Hematopoietic multipotent progenitor cell treated with erythropoietin and hydrocortisone succinate and interleukin-3 and kit ligand, for 8 days (in vitro differentiated cells): ENCODE measurements at regions not wholly inside any gene's neighbourhood (a gene's known extent, or its start where the extent isn't known, plus 50 kb on each side); places are given as distances from the start of the nearest gene placed in this dataset.
"Not testable (repeated sequence)": the region's sequence is repeated elsewhere in the genome, so short reads cannot be mapped to it uniquely, and the experiment has no call there.

Experiments used
- DNase-seq: peaks from one replicate; pipeline ENCODE4 v3.0.0-alpha.2; 2015

DNA sequence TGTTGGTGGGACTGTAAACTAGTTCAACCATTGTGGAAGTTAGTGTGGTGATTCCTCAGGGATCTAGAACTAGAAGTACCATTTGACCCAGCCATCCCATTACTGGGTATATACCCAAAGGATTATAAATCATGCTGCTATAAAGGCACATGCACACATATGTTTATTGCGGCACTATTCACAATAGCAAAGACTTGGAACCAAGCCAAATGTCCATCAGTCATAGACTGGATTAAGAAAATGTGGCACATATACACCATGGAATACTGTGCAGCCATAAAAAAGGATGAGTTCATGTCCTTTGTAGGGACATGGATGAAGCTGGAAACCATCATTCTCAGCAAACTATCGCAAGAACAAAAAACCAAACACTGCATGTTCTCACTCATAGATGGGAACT, 334.5 kb upstream of the SPRY2 start:
- not testable (repeated sequence) for DNase-seq

DNA sequence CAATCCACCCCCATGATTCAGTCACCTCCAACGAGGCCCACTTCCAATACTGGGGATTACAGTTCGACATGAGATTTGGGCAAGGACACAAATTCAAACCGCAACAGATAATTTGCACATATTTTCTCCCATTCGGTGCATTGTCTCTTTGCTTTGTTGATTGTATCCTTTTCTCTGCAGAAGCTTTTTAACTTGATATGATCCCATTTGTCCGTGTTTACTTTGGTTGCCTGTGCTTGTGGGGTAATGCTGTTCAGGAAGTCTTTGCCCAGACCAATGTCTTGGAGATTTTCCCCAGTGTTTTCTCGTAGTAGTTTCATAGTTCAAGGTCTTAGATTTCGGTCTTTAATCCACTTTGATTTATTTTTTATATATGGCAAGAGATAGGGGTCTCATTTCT, 330.8 kb upstream of the SPRY2 start:
- DNase-seq, result no peak

DNA sequence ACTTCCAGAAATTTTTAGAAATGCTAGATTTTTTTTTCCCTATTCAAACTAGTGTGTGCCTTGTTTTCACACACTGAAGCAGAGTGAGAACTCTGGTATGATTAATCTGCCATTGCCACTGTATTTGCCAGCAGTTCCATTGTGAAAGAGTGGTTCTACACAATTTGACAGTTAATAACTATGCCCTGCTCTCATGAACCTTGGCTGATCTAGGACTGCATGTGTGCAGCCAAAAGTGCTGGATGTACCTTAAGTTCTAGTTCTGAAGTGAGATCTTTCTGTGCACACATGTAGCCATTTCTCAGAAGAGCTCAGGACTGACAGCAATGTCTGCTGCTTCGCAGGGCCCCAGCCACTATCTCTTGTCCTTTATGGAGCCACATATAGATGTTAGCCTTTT, 328.2 kb upstream of the SPRY2 start:
- DNase-seq, result no peak

- no peak for DNase-seq
Observed at GRCh38 chr13:80668452-80668851, 327.5 kb upstream of the SPRY2 start.

DNA sequence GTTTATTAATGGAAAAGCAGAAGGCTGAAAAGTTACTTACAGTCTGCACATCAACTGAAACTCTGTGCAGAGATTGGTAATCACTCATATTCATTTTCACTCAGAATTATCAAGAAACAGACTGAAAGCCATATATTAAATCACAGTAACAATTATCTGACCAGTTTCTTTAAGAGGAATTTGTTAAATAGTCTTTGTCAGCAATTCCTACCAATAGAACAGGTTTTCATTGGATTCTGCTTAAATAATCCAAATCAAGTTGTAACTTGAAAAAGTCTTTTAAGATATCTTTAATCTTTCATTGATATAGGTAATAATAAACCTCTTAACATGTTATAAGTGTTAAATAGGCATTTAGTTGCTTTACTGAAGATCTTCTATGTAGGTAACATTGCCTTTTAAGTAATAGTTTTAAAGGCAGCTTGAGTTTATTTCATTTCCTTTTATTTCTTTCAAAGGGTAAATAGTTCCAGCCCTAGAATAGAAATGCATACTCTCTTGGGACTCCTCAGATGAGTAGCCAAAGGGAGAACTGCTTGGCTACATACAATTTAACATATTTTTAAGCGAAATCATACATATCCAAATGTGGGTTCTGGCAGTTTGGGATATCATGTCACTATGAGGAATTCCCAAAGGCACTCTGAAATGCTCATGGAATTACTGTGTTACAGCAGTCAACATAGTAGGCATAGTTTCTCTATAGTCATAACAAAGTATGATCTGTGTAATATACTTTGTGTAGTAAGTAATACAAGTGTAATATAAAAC, 326.0 kb upstream of the SPRY2 start:
- no peak for DNase-seq

DNA sequence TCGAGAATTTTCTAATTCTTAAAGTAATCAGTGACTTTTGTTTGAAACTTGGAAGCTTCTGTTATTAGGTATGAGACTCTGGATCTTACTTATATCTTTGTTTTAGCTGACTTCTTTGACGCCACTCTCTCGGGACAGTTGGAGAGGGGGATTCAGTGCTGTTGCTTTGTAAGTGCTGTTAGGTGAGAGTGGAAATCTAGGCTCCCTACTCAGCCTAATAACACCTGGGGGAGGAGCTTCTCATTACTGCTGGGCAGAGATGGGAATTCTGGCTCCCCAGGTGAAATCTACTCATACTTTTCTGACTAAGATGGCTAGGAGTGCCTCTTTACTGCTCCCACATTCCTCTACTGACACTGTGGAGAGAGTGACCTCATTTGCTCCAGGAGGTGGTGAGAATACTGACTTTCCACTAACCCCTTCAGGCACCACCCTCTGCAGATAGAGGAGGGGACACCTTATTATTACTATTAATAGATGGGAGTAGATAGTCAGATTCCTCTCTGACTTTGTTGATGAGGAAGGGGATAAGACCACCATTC, 324.9 kb upstream of the SPRY2 start:
- DNase-seq, result no peak

- DNase-seq, result peak; percentile 6
Observed at GRCh38 chr13:80664950-80665349, 324.0 kb upstream of the SPRY2 start.

DNA sequence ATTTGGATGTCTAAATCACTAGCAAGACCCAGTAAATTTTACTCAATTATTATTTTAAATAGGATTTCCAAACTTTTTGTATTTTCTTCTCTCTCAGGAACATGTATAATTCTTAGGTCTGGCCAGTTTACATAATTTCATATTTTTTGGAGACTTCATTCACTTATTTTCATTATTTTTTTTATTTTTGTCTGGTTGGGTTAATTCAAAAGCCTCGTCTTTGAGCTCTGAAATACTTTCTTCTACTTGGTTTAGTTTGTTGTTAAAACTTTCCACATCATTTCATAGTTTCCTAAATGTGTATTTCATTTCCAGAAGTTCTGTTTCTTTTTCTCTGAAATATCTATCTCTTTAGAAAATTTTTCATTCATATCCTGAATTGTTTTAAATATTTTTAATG, 322.9 kb upstream of the SPRY2 start:
- no peak for DNase-seq

DNA sequence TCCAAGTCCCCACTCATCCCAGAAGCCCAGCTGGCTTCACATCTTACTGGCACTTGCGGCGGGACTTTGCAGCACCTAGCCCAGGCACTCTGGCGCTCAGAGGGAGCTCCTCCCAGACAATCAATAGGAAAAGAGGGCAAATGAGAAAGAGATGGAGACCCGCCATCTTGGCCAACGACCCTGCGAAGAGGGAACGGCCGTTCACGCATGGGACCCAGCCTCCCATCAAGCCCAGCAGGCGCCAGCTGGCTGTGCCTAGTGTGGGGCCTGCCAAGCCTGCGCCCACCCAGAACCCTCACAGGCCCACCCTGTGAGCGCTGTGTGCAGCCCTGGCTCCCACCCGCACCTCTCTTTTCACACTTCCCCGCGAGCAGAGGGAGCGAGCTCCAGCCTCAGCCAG, 317.8 kb upstream of the SPRY2 start:
- no peak for DNase-seq

GRCh38 chr13:80656512-80656904, 315.6 kb upstream of the SPRY2 start:
- DNase-seq, result no peak

DNA sequence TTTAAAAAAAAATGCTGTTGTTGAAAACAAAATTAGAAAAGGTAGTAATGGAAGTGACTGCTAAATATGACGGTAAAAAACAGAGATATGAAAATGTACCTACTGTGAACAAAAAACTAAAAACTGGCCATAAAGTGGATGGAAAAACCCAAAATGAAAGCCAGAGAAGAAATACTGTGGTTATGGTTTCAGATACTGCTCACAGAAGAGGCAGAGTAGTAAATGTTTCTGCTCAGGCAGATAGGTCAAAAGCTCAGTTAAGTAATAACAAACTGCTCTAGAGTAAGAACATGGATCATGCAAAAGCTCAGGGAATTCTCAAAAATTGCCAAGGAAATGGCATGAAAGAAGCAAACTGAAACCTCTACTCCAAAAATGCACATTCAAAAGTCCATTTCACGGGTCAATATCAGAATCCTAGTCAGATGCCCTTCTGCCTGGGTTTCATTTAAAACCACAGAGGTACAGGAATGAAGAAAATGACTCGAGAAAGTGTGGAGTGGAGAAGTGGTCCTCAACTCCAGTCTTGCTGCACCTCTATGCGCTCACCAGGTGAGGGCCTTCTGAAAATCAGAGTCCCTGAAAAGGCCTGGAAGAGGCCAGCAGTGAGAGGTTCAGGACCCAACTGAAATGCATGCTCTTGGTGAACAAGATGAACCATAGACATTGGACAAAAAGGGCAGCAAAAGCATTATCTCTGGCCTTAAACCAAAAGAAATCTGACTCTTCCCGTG, 315.0 kb upstream of the SPRY2 start:
- DNase-seq, result no peak

GRCh38 chr13:80654638-80655249, 313.8 kb upstream of the SPRY2 start:
- no peak for DNase-seq

DNA sequence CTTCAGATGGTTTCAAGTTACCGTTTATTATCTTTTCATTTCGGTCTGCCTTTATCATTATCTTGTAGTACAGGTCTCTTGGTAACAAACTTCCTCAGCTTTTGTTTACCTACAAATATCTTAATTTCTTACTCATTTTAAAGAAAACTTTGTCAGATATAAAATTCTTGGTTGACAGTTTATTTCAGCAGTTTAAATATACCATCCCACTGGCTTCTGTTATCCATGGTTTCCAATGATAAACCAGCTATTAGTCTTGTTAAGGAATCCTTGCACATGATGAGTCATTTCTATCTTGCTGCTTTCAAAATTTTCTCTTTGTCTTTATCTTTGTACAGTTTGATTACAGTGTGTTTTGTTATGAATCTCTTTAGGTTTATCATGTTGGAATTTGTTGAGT, 308.3 kb upstream of the SPRY2 start:
- DNase-seq, result no peak

DNA sequence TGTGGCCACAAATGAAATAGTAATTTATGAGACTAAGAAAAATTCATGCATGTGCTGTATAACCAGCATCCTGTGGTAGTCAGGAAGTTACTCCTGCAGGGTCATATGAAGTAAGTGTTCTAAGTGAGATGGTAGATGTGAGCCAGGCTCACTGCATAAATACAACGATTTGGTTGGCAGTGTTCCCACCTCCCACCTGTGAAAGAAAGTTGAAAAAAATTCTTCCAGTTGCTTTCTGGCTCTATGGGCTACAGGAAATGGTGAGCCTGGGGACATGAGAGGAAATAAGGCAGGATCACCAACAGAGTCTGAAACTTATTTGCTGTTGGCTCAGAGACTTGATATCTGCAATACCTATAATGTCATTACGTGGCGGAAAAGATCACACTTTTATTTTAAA, 301.7 kb upstream of the SPRY2 start:
- DNase-seq, result no peak

DNA sequence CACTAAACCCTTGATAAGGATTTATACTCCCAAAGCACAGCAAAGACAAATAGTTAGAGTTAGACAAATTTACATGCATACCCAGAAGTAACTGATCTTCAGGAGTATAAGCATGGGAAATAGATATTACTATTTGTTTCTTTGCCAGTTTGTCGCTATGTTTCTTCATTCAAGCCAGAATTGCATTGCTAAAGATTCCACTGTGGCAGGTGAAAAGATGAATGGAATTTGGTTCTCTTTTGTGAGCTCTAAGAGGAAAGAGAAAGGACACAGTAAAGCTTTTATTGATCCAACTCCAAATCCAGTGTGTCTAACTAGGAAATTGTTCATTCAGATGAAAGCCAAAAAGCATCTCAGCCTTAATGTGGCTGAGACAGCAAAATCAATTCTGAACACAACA, 292.3 kb upstream of the SPRY2 start:
- no peak for DNase-seq

- no peak for DNase-seq
Observed at GRCh38 chr13:80630685-80631121, 289.8 kb upstream of the SPRY2 start.

DNA sequence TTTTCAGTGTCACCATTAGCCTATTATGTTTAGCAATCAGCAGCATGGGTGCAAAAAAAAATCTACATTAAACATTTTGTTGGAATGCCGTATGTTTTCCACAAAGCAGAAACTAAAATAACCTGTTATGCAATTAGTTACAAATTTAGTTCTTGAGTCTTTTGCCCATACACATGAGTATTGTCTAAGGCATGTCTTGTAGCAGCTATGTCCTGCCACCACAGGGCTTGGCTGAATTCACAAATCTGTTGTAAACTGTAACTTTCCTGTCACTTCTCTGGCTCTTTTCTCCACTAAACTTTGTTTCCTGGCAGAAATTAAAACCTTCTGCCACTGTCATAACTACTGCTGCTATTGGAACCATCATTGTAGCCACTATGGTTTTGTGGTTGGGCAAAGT, 277.9 kb upstream of the SPRY2 start:
- DNase-seq, result no peak

- DNase-seq, result no peak
Observed at GRCh38 chr13:80612804-80613203, 271.9 kb upstream of the SPRY2 start.

DNA sequence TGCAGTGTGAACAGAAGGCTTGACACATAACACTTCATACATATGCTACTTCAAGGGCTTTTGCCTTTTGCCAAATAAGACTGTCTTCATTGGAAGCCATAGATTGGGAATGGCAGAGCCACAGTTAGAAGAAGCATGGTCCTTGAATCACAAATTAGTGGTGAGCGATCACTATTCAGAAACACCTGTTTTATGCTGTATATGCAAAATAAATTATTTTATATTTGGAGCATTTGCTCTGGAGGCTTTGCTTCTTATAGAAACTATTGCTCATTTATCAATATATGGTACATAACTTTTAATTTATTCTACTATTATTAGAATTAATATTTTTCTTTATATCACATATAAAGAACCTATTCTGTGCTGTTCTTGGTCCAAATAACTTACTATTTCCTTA, 270.4 kb upstream of the SPRY2 start:
- DNase-seq, result no peak

- no peak for DNase-seq
Observed at GRCh38 chr13:80605716-80606115, 264.8 kb upstream of the SPRY2 start.

DNA sequence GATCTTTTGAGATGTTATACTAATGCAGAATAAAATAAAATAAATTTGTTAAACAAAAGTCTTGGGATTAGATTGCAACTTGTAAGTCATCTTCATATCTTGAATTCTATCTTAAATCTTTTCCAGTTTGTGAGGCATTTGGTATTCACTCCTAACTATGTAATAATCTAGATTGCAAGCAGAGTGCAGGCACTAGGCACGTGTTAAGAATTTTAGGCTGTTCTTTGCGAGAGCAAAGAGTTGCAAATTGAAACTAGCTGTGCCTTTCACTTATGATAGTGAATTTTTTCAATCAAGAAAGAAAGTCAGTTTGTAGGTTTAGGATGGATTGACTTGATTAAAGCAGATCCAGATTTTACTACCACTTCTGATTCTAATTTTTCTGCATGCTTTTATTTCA, 264.1 kb upstream of the SPRY2 start:
- DNase-seq, result no peak

DNA sequence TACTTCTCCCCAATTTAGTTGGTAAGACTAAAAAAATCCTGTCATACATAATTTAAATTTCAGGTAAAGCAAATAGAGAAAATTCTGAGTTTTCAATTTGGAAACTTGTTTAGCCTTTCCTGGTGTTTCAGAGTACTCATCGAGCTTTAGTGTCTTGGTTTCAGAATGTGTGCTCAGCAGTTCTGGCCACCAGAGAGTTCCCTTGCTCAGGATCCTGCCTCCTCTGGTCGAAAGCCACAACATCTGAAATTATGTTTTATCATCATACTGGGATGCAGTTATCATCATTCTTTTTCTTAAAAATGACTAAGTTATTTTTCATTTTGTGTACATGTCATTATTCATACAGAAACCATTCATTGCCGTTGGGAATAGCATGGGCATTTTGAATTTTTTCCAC, 263.2 kb upstream of the SPRY2 start:
- no peak for DNase-seq

DNA sequence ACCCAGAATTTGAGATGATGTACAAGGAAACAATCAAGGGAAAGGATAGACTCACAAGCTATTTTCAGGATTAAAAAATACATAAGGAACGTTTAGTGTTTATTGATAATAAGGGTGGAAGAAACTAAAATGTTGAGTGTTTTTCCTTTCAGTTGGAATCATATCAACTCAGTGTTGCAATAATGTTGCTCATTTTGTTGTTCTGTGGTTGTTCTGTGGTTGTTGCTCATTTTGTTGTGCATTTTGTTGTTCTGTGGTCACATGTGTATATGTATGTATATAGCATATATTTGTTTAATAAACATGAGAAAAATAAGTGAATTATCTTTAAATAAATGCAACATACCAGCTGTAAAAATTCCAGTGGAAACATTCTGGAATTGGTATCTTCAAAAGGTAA, 262.4 kb upstream of the SPRY2 start:
- DNase-seq, result no peak

GRCh38 chr13:80599765-80600164, 258.8 kb upstream of the SPRY2 start:
- no peak for DNase-seq
